Activated CD8-positive, alpha-beta memory T cell treated with anti-CD3 and anti-CD28 coated beads for 48 hours (primary cell): ENCODE measurements at regions not wholly inside any gene's neighbourhood (a gene's known extent, or its start where the extent isn't known, plus 50 kb on each side); places are given as distances from the start of the nearest gene placed in this dataset.

Source experiments
- DNase-seq, 3 experiments: peaks; one replicate each; pipeline ENCODE4 v3.0.0-alpha.2; 2020; ENCODE audit warnings: low read depth in 2 of 3, low spot score in 2 of 3

GRCh38 chr13:22263185-22263584 lies 592.3 kb downstream of the FGF9 start:
- no peak for DNase-seq

GRCh38 chr13:22265563-22265962 lies 594.7 kb downstream of the FGF9 start:
- DNase-seq, result no peak

- no peak for DNase-seq
Measured at GRCh38 chr13:22270881-22271280, 600.0 kb downstream of the FGF9 start.

GRCh38 chr13:22271903-22272302 lies 601.0 kb downstream of the FGF9 start:
- DNase-seq, result no peak

GRCh38 chr13:22275393-22275792 lies 604.5 kb downstream of the FGF9 start:
- DNase-seq, result no peak

GRCh38 chr13:22276616-22277015 lies 605.7 kb downstream of the FGF9 start:
- DNase-seq, result no peak

GRCh38 chr13:22278336-22278929 lies 607.6 kb downstream of the FGF9 start:
- peak; percentile 6 to 23 (median 18) for DNase-seq

- no peak for DNase-seq
Measured at GRCh38 chr13:22285867-22286266, 615.0 kb downstream of the FGF9 start.

- no peak for DNase-seq
Measured at GRCh38 chr13:22286338-22286737, 615.5 kb downstream of the FGF9 start.

GRCh38 chr13:22287343-22287920 lies 616.6 kb downstream of the FGF9 start:
- no peak for DNase-seq

- DNase-seq, result no peak
Measured at GRCh38 chr13:22288496-22288895, 617.6 kb downstream of the FGF9 start.

GRCh38 chr13:22289711-22290110 lies 618.8 kb downstream of the FGF9 start:
- DNase-seq, result no peak

GRCh38 chr13:22298530-22298929 lies 627.7 kb downstream of the FGF9 start:
- DNase-seq, result no peak

GRCh38 chr13:22311734-22312404 lies 641.0 kb downstream of the FGF9 start:
- no peak for DNase-seq

- no peak for DNase-seq
Measured at GRCh38 chr13:22312405-22312803, 641.5 kb downstream of the FGF9 start.

GRCh38 chr13:22316494-22317025 lies 645.7 kb downstream of the FGF9 start:
- no peak for DNase-seq

GRCh38 chr13:22320991-22321390 lies 650.1 kb downstream of the FGF9 start:
- no peak for DNase-seq

GRCh38 chr13:22325761-22326160 lies 654.9 kb downstream of the FGF9 start:
- no peak for DNase-seq

- DNase-seq, result no peak
Measured at GRCh38 chr13:22332416-22332815, 661.5 kb downstream of the FGF9 start.

- no peak for DNase-seq
Measured at GRCh38 chr13:22336460-22336859, 665.6 kb downstream of the FGF9 start.

GRCh38 chr13:22357132-22357531 lies 686.3 kb downstream of the FGF9 start:
- DNase-seq, result no peak

GRCh38 chr13:22369090-22369489 lies 698.2 kb downstream of the FGF9 start:
- no peak for DNase-seq
